ENCODE measurements at regions not wholly inside any gene's neighbourhood (a gene's known extent, or its start where the extent isn't known, plus 50 kb on each side); places are given as distances from the start of the nearest gene placed in this dataset.
A peak's percentile ranks its signal among the peaks of the same experiment; 100 is the strongest.

DNA sequence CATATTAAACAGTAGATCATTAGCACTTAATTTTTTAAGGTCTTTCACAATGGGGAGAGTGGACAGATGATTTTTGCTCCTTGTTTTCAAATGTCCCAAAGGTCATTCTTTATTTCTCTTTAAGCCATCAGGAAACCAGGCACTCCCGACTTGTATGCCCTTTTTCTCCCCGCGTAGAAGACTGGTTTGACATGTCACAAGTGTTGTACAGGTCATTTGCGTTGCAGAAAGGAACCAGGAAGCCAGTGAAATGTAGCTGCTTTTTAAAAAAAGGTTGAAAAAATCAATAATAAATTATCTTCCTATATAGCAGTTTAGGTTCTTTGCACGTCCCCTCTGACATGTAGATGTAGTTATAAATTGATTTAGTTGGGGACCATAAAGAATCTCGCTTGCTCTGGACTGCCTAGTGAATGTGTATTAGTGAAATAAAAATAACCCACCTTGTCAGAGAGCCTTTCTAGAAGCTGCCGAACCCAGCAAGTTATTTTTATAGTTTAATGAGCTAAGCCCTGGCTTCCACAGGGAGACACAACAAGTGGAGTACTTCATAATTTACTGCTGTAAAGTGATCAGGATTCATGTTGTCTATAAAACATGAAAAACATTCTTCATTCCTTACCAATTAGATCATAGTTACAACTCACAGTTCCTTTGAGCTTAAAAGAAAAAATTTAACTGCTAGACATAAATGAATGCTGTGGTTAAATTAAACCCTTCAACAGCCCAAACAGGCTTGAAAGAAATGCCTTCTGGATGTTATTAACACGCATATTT is 404.6 kb downstream of the CSNK1G3 start:
- H3K27ac ChIP-seq (ENCODE audit: insufficient read depth, low read depth, low read length) = no peak overlapping the region

More for the DNA sequence above, 404.6 kb downstream of the CSNK1G3 start:
- no peaks in the 10 kb centered on the region for H3K9me1 ChIP-seq (replicated peaks; ENCODE audit: control insufficient read depth, extremely low read depth, insufficient read depth, low read length)
- BruUV-seq (replicated peaks) = no TSS peak
- no peaks in the 10 kb centered on the region for H3K27me3 ChIP-seq (ENCODE audit: control insufficient read depth in 2 of 2, insufficient read depth in 2 of 2, low read length in 2 of 2)
- no peaks in the 10 kb centered on the region for H3K4me1 ChIP-seq (ENCODE audit: control insufficient read depth, extremely low read depth, insufficient read depth, low read length)
- H3K9ac ChIP-seq (replicated peaks; ENCODE audit: extremely low read depth, insufficient read depth, low read length) = no peak overlapping the region
- DNase-seq (ENCODE audit: low read depth, low spot score) (peak; percentile 44), FAIRE-seq (no peak)
- no peaks in the 10 kb centered on the region for H4K20me1 ChIP-seq (replicated peaks; ENCODE audit: control insufficient read depth, extremely low read depth, insufficient read depth, low read length)
- no peak overlapping the region for H2AFZ ChIP-seq (ENCODE audit: low read depth, low read length)
- dilution Hi-C loops (cut with MboI; ENCODE audit: extremely low pct_ligation_motif_present, low sequenced_read_pairs) (no loop called here), intact Hi-C loops (cut with micrococcal nuclease) (no loop called here)
- no peaks in the 10 kb centered on the region for H3K9me3 ChIP-seq (replicated peaks; ENCODE audit: control insufficient read depth, insufficient read depth, low read length)
- TF ChIP-seq MYC (IDR thresholded peaks at IDR 0.05; ENCODE audit: low read depth, low read length) (no peak), JUN (IDR thresholded peaks at IDR 0.05; ENCODE audit: borderline replicate concordance, insufficient read depth, insufficient read length, low read depth) (no peak), POLR2AphosphoS5 (IDR thresholded peaks at IDR 0.05; ENCODE audit: insufficient read depth, low read depth, low read length) (no peak), GATA2 (IDR thresholded peaks at IDR 0.05; ENCODE audit: insufficient read depth, insufficient read length, low read depth, low read length) (no peak), EZH2 (IDR thresholded peaks at IDR 0.05; ENCODE audit: borderline replicate concordance, low read depth, low read length, severe bottlenecking) (no peak), POLR2A (IDR thresholded peaks at IDR 0.05; ENCODE audit: low read depth, low read length) (no peak), FOS (IDR thresholded peaks at IDR 0.05; ENCODE audit: borderline replicate concordance, insufficient read depth, low read length) (no peak)
- TF ChIP-seq, protein P1, sequence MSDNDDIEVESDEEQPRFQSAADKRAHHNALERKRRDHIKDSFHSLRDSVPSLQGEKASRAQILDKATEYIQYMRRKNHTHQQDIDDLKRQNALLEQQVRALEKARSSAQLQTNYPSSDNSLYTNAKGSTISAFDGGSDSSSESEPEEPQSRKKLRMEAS (IDR thresholded peaks at IDR 0.05; ENCODE audit: insufficient read depth, insufficient read length) = no peak
- TF ChIP-seq, protein P2, sequence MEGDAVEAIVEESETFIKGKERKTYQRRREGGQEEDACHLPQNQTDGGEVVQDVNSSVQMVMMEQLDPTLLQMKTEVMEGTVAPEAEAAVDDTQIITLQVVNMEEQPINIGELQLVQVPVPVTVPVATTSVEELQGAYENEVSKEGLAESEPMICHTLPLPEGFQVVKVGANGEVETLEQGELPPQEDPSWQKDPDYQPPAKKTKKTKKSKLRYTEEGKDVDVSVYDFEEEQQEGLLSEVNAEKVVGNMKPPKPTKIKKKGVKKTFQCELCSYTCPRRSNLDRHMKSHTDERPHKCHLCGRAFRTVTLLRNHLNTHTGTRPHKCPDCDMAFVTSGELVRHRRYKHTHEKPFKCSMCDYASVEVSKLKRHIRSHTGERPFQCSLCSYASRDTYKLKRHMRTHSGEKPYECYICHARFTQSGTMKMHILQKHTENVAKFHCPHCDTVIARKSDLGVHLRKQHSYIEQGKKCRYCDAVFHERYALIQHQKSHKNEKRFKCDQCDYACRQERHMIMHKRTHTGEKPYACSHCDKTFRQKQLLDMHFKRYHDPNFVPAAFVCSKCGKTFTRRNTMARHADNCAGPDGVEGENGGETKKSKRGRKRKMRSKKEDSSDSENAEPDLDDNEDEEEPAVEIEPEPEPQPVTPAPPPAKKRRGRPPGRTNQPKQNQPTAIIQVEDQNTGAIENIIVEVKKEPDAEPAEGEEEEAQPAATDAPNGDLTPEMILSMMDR (IDR thresholded peaks at IDR 0.05; ENCODE audit: extremely low read depth in 1 of 2, insufficient read depth in 1 of 2, low read depth in 1 of 2, low read length in 2 of 2) = no peak
- ChIA-PET POLR2A (no interaction called here), CTCF (interaction anchor here (1.0 kb wide), 1 partner anchor 34 kb away, joined by 3 read pairs; no protein-coding TSS in a partner anchor)
- no peak overlapping the region for H3K4me3 ChIP-seq (replicated peaks in 1 of 3; ENCODE audit: insufficient read depth in 1 of 3, low read depth in 1 of 3, low read length in 3 of 3)
- H3K36me3 ChIP-seq (ENCODE audit: control insufficient read depth in 2 of 2, extremely low read depth in 1 of 2, insufficient read depth in 2 of 2, low read length in 2 of 2) = no peaks in the 10 kb centered on the region
- H3K4me2 ChIP-seq (ENCODE audit: insufficient read depth, low read length) = no peak overlapping the region
- H3K79me2 ChIP-seq (ENCODE audit: control insufficient read depth, insufficient read depth, low read length) = no peaks in the 10 kb centered on the region

Measured in endothelial cell of umbilical vein (primary cell).